KMS-11 (cell line): ENCODE measurements at regions not wholly inside any gene's neighbourhood (a gene's known extent, or its start where the extent isn't known, plus 50 kb on each side); places are given as distances from the start of the nearest gene placed in this dataset.

Experiments
- H2AFZ ChIP-seq: fragments of 200-600 bp; sonication (generic); 2 replicates; pipeline ENCODE4 v1.6.1; 2016; ENCODE audit warnings: antibody characterized with exemption, mixed run types, low read depth
- H3K27ac ChIP-seq: fragments of 200-600 bp; sonication (generic); 2 replicates; pipeline ENCODE4 v1.6.1; 2016; ENCODE audit warnings: mild to moderate bottlenecking, mixed run types
- H3K27me3 ChIP-seq: fragments of 200-600 bp; sonication (generic); 2 replicates; pipeline ENCODE4 v1.6.1; 2017; ENCODE audit warnings: mild to moderate bottlenecking, low read depth, mixed run types, moderate library complexity; ENCODE audit not compliant: insufficient read depth
- H3K36me3 ChIP-seq: fragments of 200-600 bp; sonication (generic); 2 replicates; pipeline ENCODE4 v1.6.1; 2017; ENCODE audit warnings: mild to moderate bottlenecking, mixed run types; ENCODE audit not compliant: insufficient read depth
- H3K4me1 ChIP-seq: fragments of 200-600 bp; sonication (generic); 2 replicates; pipeline ENCODE4 v1.6.1; 2016; ENCODE audit warnings: mild to moderate bottlenecking, low read depth, mixed run types; ENCODE audit not compliant: poor library complexity, severe bottlenecking
- H3K4me2 ChIP-seq: fragments of 200-600 bp; sonication (generic); 2 replicates; pipeline ENCODE4 v1.7.0; 2016; ENCODE audit warnings: mild to moderate bottlenecking, mixed run types
- H3K4me3 ChIP-seq: fragments of 200-600 bp; sonication (generic); IDR thresholded peaks from 2 replicates; pipeline ENCODE4 v1.6.1; 2017; ENCODE audit warnings: low read depth, low read length, mixed read lengths; ENCODE audit not compliant: insufficient read depth
- H3K79me2 ChIP-seq: fragments of 200-600 bp; sonication (generic); 2 replicates; pipeline ENCODE4 v1.6.1; 2016; ENCODE audit warnings: low read depth, mixed run types; ENCODE audit not compliant: insufficient read depth
- H3K9ac ChIP-seq: fragments of 200-600 bp; sonication (generic); 2 replicates; pipeline ENCODE4 v1.6.1; 2016; ENCODE audit warnings: mild to moderate bottlenecking, mixed run types
- H4K20me1 ChIP-seq: fragments of 200-600 bp; sonication (generic); 2 replicates; pipeline ENCODE4 v1.6.1; 2016; ENCODE audit warnings: mild to moderate bottlenecking, mixed run types; ENCODE audit not compliant: insufficient read depth
- CTCF ChIP-seq: fragments of 200-600 bp; sonication (generic); conservative IDR thresholded peaks from 2 replicates; pipeline ENCODE4 v1.6.1; 2017; ENCODE audit warnings: low read depth, mild to moderate bottlenecking, antibody characterized with exemption, low read length, moderate library complexity, mixed read lengths

- Histone ChIP-seq H3K4me2 (no peak overlapping the region), H3K27me3 (no peaks in the 10 kb centered on the region), H3K9ac (no peak overlapping the region), H2AFZ (no peak overlapping the region), H3K4me1 (no peaks in the 10 kb centered on the region), H4K20me1 (no peaks in the 10 kb centered on the region), H3K27ac (no peak overlapping the region), H3K4me3 (no peak overlapping the region), H3K36me3 (no peaks in the 10 kb centered on the region), H3K79me2 (no peaks in the 10 kb centered on the region)
- TF ChIP-seq CTCF, result peak; percentile 99
Observed at GRCh38 chr7:113710310-113711096, 208.3 kb downstream of the PPP1R3A start.

GRCh38 chr7:113705439-113705838 lies 213.4 kb downstream of the PPP1R3A start:
- TF ChIP-seq CTCF, result no peak

GRCh38 chr7:113698556-113699220 lies 220.1 kb downstream of the PPP1R3A start:
- no peak overlapping the region for H3K4me3 ChIP-seq
- H2AFZ ChIP-seq, result no peak overlapping the region

More at GRCh38 chr7:113705439-113705838, 213.4 kb downstream of the PPP1R3A start:
- H3K9ac ChIP-seq, result no peak overlapping the region
- H3K27ac ChIP-seq, result no peak overlapping the region
- no peak overlapping the region for H3K4me2 ChIP-seq
- H3K4me3 ChIP-seq, result no peak overlapping the region
- no peak overlapping the region for H2AFZ ChIP-seq
- H4K20me1 ChIP-seq, result no peaks in the 10 kb centered on the region
- no peaks in the 10 kb centered on the region for H3K27me3 ChIP-seq
- H3K79me2 ChIP-seq, result no peaks in the 10 kb centered on the region
- no peaks in the 10 kb centered on the region for H3K4me1 ChIP-seq
- H3K36me3 ChIP-seq, result no peaks in the 10 kb centered on the region

GRCh38 chr7:113694149-113694548 lies 224.7 kb downstream of the PPP1R3A start:
- TF ChIP-seq CTCF, result no peak
- Histone ChIP-seq H4K20me1 (no peaks in the 10 kb centered on the region), H3K4me1 (no peaks in the 10 kb centered on the region), H3K36me3 (no peaks in the 10 kb centered on the region), H3K4me2 (no peak overlapping the region), H3K9ac (no peak overlapping the region), H2AFZ (no peak overlapping the region), H3K4me3 (no peak overlapping the region), H3K27ac (no peak overlapping the region), H3K79me2 (no peaks in the 10 kb centered on the region), H3K27me3 (no peaks in the 10 kb centered on the region)

More at GRCh38 chr7:113698556-113699220, 220.1 kb downstream of the PPP1R3A start:
- no peak overlapping the region for H3K27ac ChIP-seq
- no peaks in the 10 kb centered on the region for H3K79me2 ChIP-seq
- no peaks in the 10 kb centered on the region for H3K36me3 ChIP-seq
- H3K27me3 ChIP-seq, result no peaks in the 10 kb centered on the region
- H3K9ac ChIP-seq, result no peak overlapping the region
- H3K4me1 ChIP-seq, result no peaks in the 10 kb centered on the region
- H4K20me1 ChIP-seq, result no peaks in the 10 kb centered on the region
- no peak overlapping the region for H3K4me2 ChIP-seq
- peak; percentile 86 for TF ChIP-seq CTCF
